ENCODE measurements at regions not wholly inside any gene's neighbourhood (a gene's known extent, or its start where the extent isn't known, plus 50 kb on each side); places are given as distances from the start of the nearest gene placed in this dataset.

DNA sequence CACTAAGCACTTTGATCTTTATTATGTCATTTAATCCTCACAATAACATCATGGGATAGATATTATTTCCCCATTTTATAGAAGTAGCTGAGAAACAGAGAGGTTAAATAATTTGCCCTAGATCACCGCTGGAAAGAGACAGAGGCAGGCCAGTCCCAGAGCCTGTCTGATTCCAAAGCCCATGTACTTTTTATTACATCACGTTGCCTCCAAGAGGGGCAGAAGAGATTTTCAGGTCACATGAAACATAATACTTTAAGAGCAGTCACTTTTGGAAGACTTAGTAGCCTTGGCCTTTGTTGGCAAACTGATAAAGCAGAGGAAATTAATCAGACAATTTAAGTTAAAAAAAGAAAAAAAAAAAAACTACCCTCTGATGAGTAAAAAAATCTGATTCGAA is 200.2 kb upstream of the ARHGAP20 start:
- WGBS (ENCODE audit: insufficient coverage): 100% methylated on average over 2 of the region's 3 CpGs

DNA sequence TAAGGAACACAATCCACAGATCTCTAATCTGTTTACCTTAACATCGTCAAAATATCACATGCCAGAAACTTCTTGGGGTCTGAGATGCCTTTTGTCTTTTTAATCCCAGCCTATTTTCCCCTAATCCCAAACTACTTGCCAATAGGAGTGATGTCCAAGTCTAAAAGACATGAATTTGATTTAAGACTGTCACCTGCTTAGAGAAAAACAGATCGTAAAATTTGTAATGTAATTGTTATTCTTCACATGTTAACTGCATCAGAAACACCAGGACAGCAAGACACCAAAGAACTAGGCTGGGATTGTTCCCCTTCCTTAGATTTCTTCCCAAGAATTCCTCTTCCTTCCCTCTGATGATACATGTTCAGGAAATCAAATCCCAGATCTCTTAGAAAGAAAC is 198.1 kb upstream of the ARHGAP20 start:
- Mint-ChIP-seq H3K4me1 (peaks cover 14 to 19% of the 10 kb centered on the region in 2 donors), H3K9me3 (peaks cover 5 to 8% of the 10 kb centered on the region in 2 donors), H3K4me3 (no peak overlapping the region), H3K27ac (no peak overlapping the region), H3K36me3 (no peaks in the 10 kb centered on the region), H3K27me3 (ENCODE audit: low read depth in 2 of 2) (no peaks in the 10 kb centered on the region)
- no peak overlapping the region for H3K4me3 ChIP-seq (ENCODE audit: low read length)
- no peaks in the 10 kb centered on the region for H3K36me3 ChIP-seq (ENCODE audit: control insufficient read depth, insufficient read depth, low read length)
- H3K27me3 ChIP-seq (ENCODE audit: control insufficient read depth, insufficient read depth, low read length): no peaks in the 10 kb centered on the region
- H3K4me1 ChIP-seq (ENCODE audit: control insufficient read depth, insufficient read depth, low read length): peaks cover 10% of the 10 kb centered on the region
- TF ChIP-seq, protein P1, sequence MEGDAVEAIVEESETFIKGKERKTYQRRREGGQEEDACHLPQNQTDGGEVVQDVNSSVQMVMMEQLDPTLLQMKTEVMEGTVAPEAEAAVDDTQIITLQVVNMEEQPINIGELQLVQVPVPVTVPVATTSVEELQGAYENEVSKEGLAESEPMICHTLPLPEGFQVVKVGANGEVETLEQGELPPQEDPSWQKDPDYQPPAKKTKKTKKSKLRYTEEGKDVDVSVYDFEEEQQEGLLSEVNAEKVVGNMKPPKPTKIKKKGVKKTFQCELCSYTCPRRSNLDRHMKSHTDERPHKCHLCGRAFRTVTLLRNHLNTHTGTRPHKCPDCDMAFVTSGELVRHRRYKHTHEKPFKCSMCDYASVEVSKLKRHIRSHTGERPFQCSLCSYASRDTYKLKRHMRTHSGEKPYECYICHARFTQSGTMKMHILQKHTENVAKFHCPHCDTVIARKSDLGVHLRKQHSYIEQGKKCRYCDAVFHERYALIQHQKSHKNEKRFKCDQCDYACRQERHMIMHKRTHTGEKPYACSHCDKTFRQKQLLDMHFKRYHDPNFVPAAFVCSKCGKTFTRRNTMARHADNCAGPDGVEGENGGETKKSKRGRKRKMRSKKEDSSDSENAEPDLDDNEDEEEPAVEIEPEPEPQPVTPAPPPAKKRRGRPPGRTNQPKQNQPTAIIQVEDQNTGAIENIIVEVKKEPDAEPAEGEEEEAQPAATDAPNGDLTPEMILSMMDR (IDR thresholded peaks at IDR 0.05): no peak
- H3K27ac ChIP-seq (ENCODE audit: low read length): no peak overlapping the region
- 83% methylated on average over 2 of the region's 2 CpGs for whole genome bisulfite sequencing (ENCODE audit: insufficient coverage)
- DNase-seq (no peak), ATAC-seq (no peak)
- intact Hi-C loops (cut with micrococcal nuclease): no loop called here
- no peaks in the 10 kb centered on the region for H3K9me3 ChIP-seq (ENCODE audit: control insufficient read depth, insufficient read depth, low read length)

More for the DNA sequence above, 200.2 kb upstream of the ARHGAP20 start:
- Mint-ChIP-seq H3K9me3 (peaks cover 3 to 6% of the 10 kb centered on the region in 2 donors), H3K36me3 (no peaks in the 10 kb centered on the region), H3K4me1 (peaks cover 9 to 14% of the 10 kb centered on the region in 2 donors), H3K4me3 (no peak overlapping the region), H3K27me3 (ENCODE audit: low read depth in 2 of 2) (no peaks in the 10 kb centered on the region), H3K27ac (no peak overlapping the region)
- Histone ChIP-seq H3K36me3 (ENCODE audit: control insufficient read depth, insufficient read depth, low read length) (no peaks in the 10 kb centered on the region), H3K4me3 (ENCODE audit: low read length) (no peak overlapping the region), H3K27me3 (ENCODE audit: control insufficient read depth, insufficient read depth, low read length) (no peaks in the 10 kb centered on the region), H3K4me1 (ENCODE audit: control insufficient read depth, insufficient read depth, low read length) (peaks cover 10% of the 10 kb centered on the region), H3K27ac (ENCODE audit: low read length) (no peak overlapping the region), H3K9me3 (ENCODE audit: control insufficient read depth, insufficient read depth, low read length) (peaks cover 2% of the 10 kb centered on the region)
- no peak for DNase-seq
- TF ChIP-seq, protein P1 (IDR thresholded peaks at IDR 0.05): no peak
- ATAC-seq: no peak
- intact Hi-C loops (cut with micrococcal nuclease): no loop called here

DNA sequence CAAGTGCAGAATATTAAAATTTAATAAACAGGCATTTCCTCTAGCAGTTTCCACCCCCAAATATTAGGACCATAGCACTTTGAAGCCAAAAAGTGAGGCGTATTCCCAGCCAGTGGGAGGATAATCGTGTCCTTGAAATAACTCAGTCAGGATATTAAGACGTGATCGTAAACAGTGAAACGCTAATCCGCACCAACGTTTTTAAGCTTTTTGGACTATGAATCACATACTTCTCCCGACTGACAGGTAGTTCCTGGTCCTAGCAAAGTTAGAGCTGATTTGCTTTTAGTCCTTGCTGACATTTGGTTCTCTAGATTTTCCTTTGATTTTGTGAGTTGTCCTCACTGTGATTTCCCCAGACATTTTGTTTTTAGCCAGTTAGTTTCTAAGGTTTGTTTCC is 197.1 kb upstream of the ARHGAP20 start:
- no peak overlapping the region for H3K27ac ChIP-seq (ENCODE audit: low read length)
- no peaks in the 10 kb centered on the region for H3K36me3 ChIP-seq (ENCODE audit: control insufficient read depth, insufficient read depth, low read length)
- H3K9me3 ChIP-seq (ENCODE audit: control insufficient read depth, insufficient read depth, low read length): no peaks in the 10 kb centered on the region
- H3K4me3 ChIP-seq (ENCODE audit: low read length): no peak overlapping the region
- peaks cover 14 to 19% of the 10 kb centered on the region in 2 donors for H3K4me1 Mint-ChIP-seq
- no peaks in the 10 kb centered on the region for H3K36me3 Mint-ChIP-seq
- 67% methylated on average over 8 of the region's 8 CpGs for WGBS (ENCODE audit: insufficient coverage)
- no peaks in the 10 kb centered on the region for H3K27me3 Mint-ChIP-seq (ENCODE audit: low read depth in 2 of 2)
- no peak for DNase-seq
- H3K4me3 Mint-ChIP-seq: no peak overlapping the region
- no peak overlapping the region for H3K27ac Mint-ChIP-seq
- TF ChIP-seq, protein P1 (IDR thresholded peaks at IDR 0.05): no peak
- H3K4me1 ChIP-seq (ENCODE audit: control insufficient read depth, insufficient read depth, low read length): peaks cover 10% of the 10 kb centered on the region
- peaks cover 5 to 8% of the 10 kb centered on the region in 2 donors for H3K9me3 Mint-ChIP-seq
- intact Hi-C loops (cut with micrococcal nuclease): no loop called here
- H3K27me3 ChIP-seq (ENCODE audit: control insufficient read depth, insufficient read depth, low read length): no peaks in the 10 kb centered on the region
- ATAC-seq: no peak

DNA sequence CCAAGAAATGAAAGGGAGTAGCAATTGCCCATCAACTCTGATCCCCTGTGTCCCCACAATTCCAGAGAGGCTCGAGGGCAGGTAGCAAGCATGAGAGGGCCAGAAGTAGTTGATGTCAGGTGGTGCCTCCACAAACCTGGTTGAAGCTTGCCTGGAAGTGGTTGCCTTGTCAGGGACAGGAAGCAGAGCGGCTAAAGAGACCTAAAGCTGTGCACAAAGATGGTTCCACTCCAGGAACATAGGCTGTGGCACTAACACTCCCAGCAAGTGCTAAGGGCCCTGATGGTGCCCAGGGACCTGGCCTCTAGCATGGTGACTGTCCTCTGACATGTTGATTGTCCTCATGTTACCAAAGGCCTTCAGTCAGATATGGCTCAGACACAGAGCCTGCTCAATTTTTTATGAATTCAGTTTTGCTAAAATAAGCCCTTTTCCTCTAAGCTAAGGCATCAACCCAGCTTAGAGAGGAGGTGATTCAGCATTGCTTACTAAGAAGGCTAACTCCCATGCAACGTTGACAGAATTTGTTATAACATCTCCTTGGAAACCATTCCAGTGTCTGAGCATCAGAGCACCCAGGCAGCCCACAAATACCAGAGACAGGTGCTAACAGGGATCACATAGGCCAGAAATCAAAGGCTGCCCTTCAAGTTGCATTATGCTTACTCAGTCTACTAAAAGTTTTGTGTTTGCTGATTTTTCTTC is 196.3 kb upstream of the ARHGAP20 start:
- ATAC-seq (no peak), DNase-seq (no peak)
- no peaks in the 10 kb centered on the region for H3K36me3 ChIP-seq (ENCODE audit: control insufficient read depth, insufficient read depth, low read length)
- Mint-ChIP-seq H3K27me3 (ENCODE audit: low read depth in 2 of 2) (no peaks in the 10 kb centered on the region), H3K36me3 (no peaks in the 10 kb centered on the region), H3K4me3 (no peak overlapping the region), H3K9me3 (peaks cover 5 to 8% of the 10 kb centered on the region in 2 donors), H3K27ac (peak overlapping the region in 1 of 2 donors; percentile 62), H3K4me1 (peaks cover 14 to 19% of the 10 kb centered on the region in 2 donors)
- H3K27me3 ChIP-seq (ENCODE audit: control insufficient read depth, insufficient read depth, low read length): no peaks in the 10 kb centered on the region
- intact Hi-C loops (cut with micrococcal nuclease): no loop called here
- TF ChIP-seq, protein P1 (IDR thresholded peaks at IDR 0.05): no peak
- H3K4me1 ChIP-seq (ENCODE audit: control insufficient read depth, insufficient read depth, low read length): peaks cover 10% of the 10 kb centered on the region
- 36% methylated on average over 3 of the region's 3 CpGs for WGBS (ENCODE audit: insufficient coverage)
- no peak overlapping the region for H3K4me3 ChIP-seq (ENCODE audit: low read length)
- no peak overlapping the region for H3K27ac ChIP-seq (ENCODE audit: low read length)
- H3K9me3 ChIP-seq (ENCODE audit: control insufficient read depth, insufficient read depth, low read length): no peaks in the 10 kb centered on the region
